Neural progenitor cell (in vitro differentiated cells): ENCODE measurements at regions not wholly inside any gene's neighbourhood (a gene's known extent, or its start where the extent isn't known, plus 50 kb on each side); places are given as distances from the start of the nearest gene placed in this dataset.

Experiments
- DNase-seq: peaks from one replicate; pipeline ENCODE4 v3.0.0-alpha.2; 2016; ENCODE audit warnings: low spot score
- H2AFZ ChIP-seq: fragments of 200-600 bp; sonication (generic); replicated peaks from 2 replicates; pipeline ENCODE4 v1.6.1; 2016; ENCODE audit warnings: antibody characterized with exemption
- H3F3A ChIP-seq: fragments of 200-600 bp; sonication (generic); 2 replicates; pipeline ENCODE4 v1.6.1; 2016; ENCODE audit warnings: antibody characterized with exemption, low read depth
- H3K27ac ChIP-seq: fragments of 200-600 bp; sonication (generic); 2 replicates; pipeline ENCODE4 v1.5.1; 2016; ENCODE audit warnings: mild to moderate bottlenecking
- H3K27me3 ChIP-seq: fragments of 200-600 bp; sonication (generic); 2 replicates; pipeline ENCODE4 v1.6.1; 2016; ENCODE audit warnings: mild to moderate bottlenecking, moderate library complexity
- H3K36me3 ChIP-seq: fragments of 200-600 bp; sonication (generic); 2 replicates; pipeline ENCODE4 v1.5.1; 2016
- H3K4me1 ChIP-seq: fragments of 200-600 bp; sonication (generic); 2 replicates; pipeline ENCODE4 v1.6.1; 2016; ENCODE audit warnings: mixed run types
- H3K4me2 ChIP-seq: fragments of 200-600 bp; sonication (generic); 2 replicates; pipeline ENCODE4 v1.6.1; 2016
- H3K4me3 ChIP-seq: fragments of 200-600 bp; sonication (generic); 2 replicates; pipeline ENCODE4 v1.5.1; 2016
- H3K79me2 ChIP-seq: fragments of 200-600 bp; sonication (generic); 2 replicates; pipeline ENCODE4 v1.6.1; 2016; ENCODE audit warnings: low read depth
- H3K9ac ChIP-seq: fragments of 200-600 bp; sonication (generic); 2 replicates; pipeline ENCODE4 v1.6.1; 2016
- H3K9me3 ChIP-seq: fragments of 200-600 bp; sonication (generic); 2 replicates; pipeline ENCODE4 v1.5.1; 2016; ENCODE audit warnings: low read depth
- H4K20me1 ChIP-seq: fragments of 200-600 bp; sonication (generic); 2 replicates; pipeline ENCODE4 v1.6.1; 2016; ENCODE audit warnings: low read depth
- H3K27ac Mint-ChIP-seq: 3 replicates; pipeline ENCODE4 v1.8.0; 2021; ENCODE audit warnings: mixed read lengths
- H3K27me3 Mint-ChIP-seq: 2 replicates; pipeline ENCODE4 v1.8.0; 2022; ENCODE audit warnings: low read depth, mild to moderate bottlenecking, inconsistent platforms, moderate library complexity, mixed read lengths; ENCODE audit not compliant: insufficient read depth
- H3K36me3 Mint-ChIP-seq: 3 replicates; pipeline ENCODE4 v1.8.0; 2021; ENCODE audit warnings: mixed read lengths
- H3K4me1 Mint-ChIP-seq: 3 replicates; pipeline ENCODE4 v1.8.0; 2021; ENCODE audit warnings: mixed read lengths
- H3K4me3 Mint-ChIP-seq: 3 replicates; pipeline ENCODE4 v1.8.0; 2021; ENCODE audit warnings: mild to moderate bottlenecking, moderate library complexity, mixed read lengths
- H3K9me3 Mint-ChIP-seq: 3 replicates; pipeline ENCODE4 v1.8.0; 2020; ENCODE audit warnings: mixed read lengths
- EZH2 ChIP-seq: fragments of 200-600 bp; sonication (generic); IDR thresholded peaks from 2 replicates; pipeline ENCODE4 v1.6.1; 2017; ENCODE audit warnings: antibody characterized with exemption, mild to moderate bottlenecking, moderate library complexity
- EZH2phosphoT487 ChIP-seq: fragments of 200-600 bp; sonication (generic); IDR thresholded peaks from 2 replicates; pipeline ENCODE4 v1.6.1; 2017; ENCODE audit warnings: antibody characterized with exemption
- TF ChIP-seq, protein P1 (sequence below): fragments of 200-600 bp; sonication (generic); IDR thresholded peaks from 2 replicates; pipeline ENCODE4 v1.5.1; 2017; ENCODE audit warnings: antibody characterized with exemption, mild to moderate bottlenecking

GRCh38 chr21:38954588-38955004, 148.9 kb downstream of the ETS2 start:
- H3K9me3 ChIP-seq = no peaks in the 10 kb centered on the region
- no peak for TF ChIP-seq EZH2
- TF ChIP-seq EZH2phosphoT487 = no peak
- TF ChIP-seq, protein P1, sequence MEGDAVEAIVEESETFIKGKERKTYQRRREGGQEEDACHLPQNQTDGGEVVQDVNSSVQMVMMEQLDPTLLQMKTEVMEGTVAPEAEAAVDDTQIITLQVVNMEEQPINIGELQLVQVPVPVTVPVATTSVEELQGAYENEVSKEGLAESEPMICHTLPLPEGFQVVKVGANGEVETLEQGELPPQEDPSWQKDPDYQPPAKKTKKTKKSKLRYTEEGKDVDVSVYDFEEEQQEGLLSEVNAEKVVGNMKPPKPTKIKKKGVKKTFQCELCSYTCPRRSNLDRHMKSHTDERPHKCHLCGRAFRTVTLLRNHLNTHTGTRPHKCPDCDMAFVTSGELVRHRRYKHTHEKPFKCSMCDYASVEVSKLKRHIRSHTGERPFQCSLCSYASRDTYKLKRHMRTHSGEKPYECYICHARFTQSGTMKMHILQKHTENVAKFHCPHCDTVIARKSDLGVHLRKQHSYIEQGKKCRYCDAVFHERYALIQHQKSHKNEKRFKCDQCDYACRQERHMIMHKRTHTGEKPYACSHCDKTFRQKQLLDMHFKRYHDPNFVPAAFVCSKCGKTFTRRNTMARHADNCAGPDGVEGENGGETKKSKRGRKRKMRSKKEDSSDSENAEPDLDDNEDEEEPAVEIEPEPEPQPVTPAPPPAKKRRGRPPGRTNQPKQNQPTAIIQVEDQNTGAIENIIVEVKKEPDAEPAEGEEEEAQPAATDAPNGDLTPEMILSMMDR = no peak
- DNase-seq = no peak
- H3K4me1 ChIP-seq = peaks cover 9% of the 10 kb centered on the region
- H3K4me3 ChIP-seq = no peak overlapping the region
- no peak overlapping the region for H3K27ac ChIP-seq
- no peak overlapping the region for H3K4me3 Mint-ChIP-seq
- H3K9ac ChIP-seq = no peak overlapping the region
- no peaks in the 10 kb centered on the region for H3K27me3 ChIP-seq
- H2AFZ ChIP-seq = no peak overlapping the region
- H3F3A ChIP-seq = no peaks in the 10 kb centered on the region
- H3K27me3 Mint-ChIP-seq = peaks cover 20% of the 10 kb centered on the region
- H3K36me3 Mint-ChIP-seq = no peaks in the 10 kb centered on the region
- no peak overlapping the region for H3K27ac Mint-ChIP-seq
- peaks cover 13% of the 10 kb centered on the region for H3K9me3 Mint-ChIP-seq
- no peak overlapping the region for H3K4me2 ChIP-seq
- peaks cover 14% of the 10 kb centered on the region for H3K4me1 Mint-ChIP-seq
- no peaks in the 10 kb centered on the region for H3K36me3 ChIP-seq
- H4K20me1 ChIP-seq = no peaks in the 10 kb centered on the region
- no peaks in the 10 kb centered on the region for H3K79me2 ChIP-seq

DNA sequence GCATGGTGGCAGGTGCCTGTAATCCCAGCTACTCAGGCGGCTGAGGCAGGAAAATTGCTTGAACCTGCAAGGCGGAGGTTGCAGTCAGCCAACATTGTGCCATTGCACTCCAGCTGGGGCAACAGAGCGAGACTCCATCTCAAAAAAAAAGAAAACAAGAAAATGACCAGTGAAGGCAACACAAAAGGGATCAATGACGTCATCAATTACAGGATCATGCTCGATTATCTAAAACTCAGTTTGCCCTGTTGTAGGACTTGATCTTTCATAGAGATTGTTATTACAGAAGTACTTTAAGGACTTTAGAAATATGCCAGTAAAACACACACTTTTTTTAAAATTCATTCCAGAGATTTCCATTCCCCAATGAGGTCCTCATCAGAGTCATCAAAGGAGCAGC, 147.8 kb downstream of the ETS2 start:
- Histone ChIP-seq H3K79me2 (no peaks in the 10 kb centered on the region), H4K20me1 (no peaks in the 10 kb centered on the region), H3F3A (no peaks in the 10 kb centered on the region), H3K27me3 (no peaks in the 10 kb centered on the region), H2AFZ (no peak overlapping the region), H3K9ac (no peak overlapping the region), H3K9me3 (no peaks in the 10 kb centered on the region), H3K4me1 (peaks cover 9% of the 10 kb centered on the region), H3K4me3 (no peak overlapping the region), H3K4me2 (no peak overlapping the region), H3K27ac (no peak overlapping the region), H3K36me3 (no peaks in the 10 kb centered on the region)
- Mint-ChIP-seq H3K4me3 (no peak overlapping the region), H3K9me3 (peaks cover 15% of the 10 kb centered on the region), H3K4me1 (peaks cover 11% of the 10 kb centered on the region), H3K27ac (no peak overlapping the region), H3K36me3 (no peaks in the 10 kb centered on the region), H3K27me3 (peaks cover 20% of the 10 kb centered on the region)
- DNase-seq = no peak
- no peak for TF ChIP-seq EZH2
- no peak for TF ChIP-seq EZH2phosphoT487
- TF ChIP-seq, protein P1 = no peak

GRCh38 chr21:38952890-38953289, 147.2 kb downstream of the ETS2 start:
- Mint-ChIP-seq H3K27ac (no peak overlapping the region), H3K36me3 (no peaks in the 10 kb centered on the region), H3K9me3 (peaks cover 18% of the 10 kb centered on the region), H3K27me3 (peaks cover 22% of the 10 kb centered on the region), H3K4me1 (peaks cover 13% of the 10 kb centered on the region), H3K4me3 (no peak overlapping the region)
- H3K79me2 ChIP-seq = no peaks in the 10 kb centered on the region
- no peaks in the 10 kb centered on the region for H3F3A ChIP-seq
- DNase-seq = no peak
- H4K20me1 ChIP-seq = no peaks in the 10 kb centered on the region
- H3K4me2 ChIP-seq = no peak overlapping the region
- H3K36me3 ChIP-seq = no peaks in the 10 kb centered on the region
- peaks cover 9% of the 10 kb centered on the region for H3K4me1 ChIP-seq
- no peaks in the 10 kb centered on the region for H3K9me3 ChIP-seq
- H3K27me3 ChIP-seq = no peaks in the 10 kb centered on the region
- TF ChIP-seq EZH2 = no peak
- no peak overlapping the region for H3K27ac ChIP-seq
- H3K4me3 ChIP-seq = no peak overlapping the region
- no peak overlapping the region for H2AFZ ChIP-seq
- H3K9ac ChIP-seq = no peak overlapping the region

DNA sequence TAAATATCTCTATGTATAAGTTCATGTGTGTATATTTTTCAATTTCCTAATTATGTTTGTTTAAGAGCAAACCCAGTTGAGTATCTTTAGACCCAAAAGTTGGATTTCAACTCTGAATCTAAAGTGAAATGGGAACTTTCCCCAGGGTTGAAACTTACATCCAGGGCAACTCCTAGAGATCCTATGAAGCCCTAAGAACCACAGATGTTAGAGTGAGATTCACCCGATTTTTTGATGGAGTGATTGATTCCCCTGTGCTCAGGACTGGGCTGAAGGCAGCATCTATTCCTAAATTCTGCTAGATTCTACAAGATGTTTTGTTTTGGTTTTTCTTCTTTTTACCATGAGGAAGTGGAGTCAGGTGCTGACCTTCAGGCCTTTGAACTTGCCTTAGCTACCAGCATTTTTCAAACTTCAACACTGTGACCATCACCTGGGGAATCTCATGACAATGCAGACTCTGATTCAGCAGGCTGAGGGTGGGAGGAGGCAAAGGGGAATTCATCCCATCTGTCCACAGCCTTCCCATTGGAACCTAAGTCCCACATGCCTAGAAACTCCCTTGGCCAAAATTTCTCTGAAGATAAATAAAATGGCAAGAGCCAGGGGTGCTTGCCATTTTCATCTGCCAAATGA, 145.5 kb downstream of the ETS2 start:
- Histone ChIP-seq H3K4me1 (peaks cover 2% of the 10 kb centered on the region), H2AFZ (no peak overlapping the region), H4K20me1 (no peaks in the 10 kb centered on the region), H3K79me2 (no peaks in the 10 kb centered on the region), H3K27ac (no peak overlapping the region), H3K4me2 (no peak overlapping the region), H3F3A (peaks cover 5% of the 10 kb centered on the region), H3K9ac (no peak overlapping the region), H3K36me3 (no peaks in the 10 kb centered on the region), H3K27me3 (no peaks in the 10 kb centered on the region), H3K9me3 (no peaks in the 10 kb centered on the region), H3K4me3 (no peak overlapping the region)
- peaks cover 17% of the 10 kb centered on the region for H3K9me3 Mint-ChIP-seq
- no peak overlapping the region for H3K27ac Mint-ChIP-seq
- peaks cover 27% of the 10 kb centered on the region for H3K27me3 Mint-ChIP-seq
- H3K4me3 Mint-ChIP-seq = no peak overlapping the region
- TF ChIP-seq, protein P1 = no peak
- TF ChIP-seq EZH2phosphoT487 (no peak), EZH2 (no peak)
- no peak for DNase-seq
- H3K36me3 Mint-ChIP-seq = no peaks in the 10 kb centered on the region
- peaks cover 2% of the 10 kb centered on the region for H3K4me1 Mint-ChIP-seq
